ENCODE measurements at regions not wholly inside any gene's neighbourhood (a gene's known extent, or its start where the extent isn't known, plus 50 kb on each side); places are given as distances from the start of the nearest gene placed in this dataset.

GRCh38 chr15:87219650-87220615 is 1036.6 kb downstream of the NTRK3 start:
- TF ChIP-seq POLR2A (IDR thresholded peaks at IDR 0.05; ENCODE audit: borderline replicate concordance, extremely low read depth, insufficient read depth, insufficient read length) (no peak), YY1 (IDR thresholded peaks at IDR 0.05; ENCODE audit: extremely low read depth, insufficient replicate concordance, low read depth, low read length) (no peak), CTCF (IDR thresholded peaks at IDR 0.05 in 2 of 3, conservative IDR thresholded peaks at IDR 0.05 in 1 of 3; ENCODE audit: borderline replicate concordance in 1 of 3, insufficient read depth in 1 of 3, low read depth in 2 of 3, low read length in 2 of 3) (no peak), SP1 (IDR thresholded peaks at IDR 0.05; ENCODE audit: low read depth) (no peak), CEBPB (IDR thresholded peaks at IDR 0.05; ENCODE audit: low read depth) (no peak), POLR2AphosphoS5 (IDR thresholded peaks at IDR 0.05; ENCODE audit: low read depth, low read length) (no peak), SRF (IDR thresholded peaks at IDR 0.05; ENCODE audit: low read depth) (no peak), EZH2phosphoT487 (IDR thresholded peaks at IDR 0.05; ENCODE audit: borderline replicate concordance) (no peak), ZNF274 (IDR thresholded peaks at IDR 0.05; ENCODE audit: low read depth, low read length) (no peak)
